GM12878 (cell line): ENCODE measurements at regions not wholly inside any gene's neighbourhood (a gene's known extent, or its start where the extent isn't known, plus 50 kb on each side); places are given as distances from the start of the nearest gene placed in this dataset.

Experiments used
- CTCF ChIP-seq, 3 experiments: IDR thresholded peaks in 2 of 3; conservative IDR thresholded peaks in 1 of 3; 2 replicates each; pipeline ENCODE4 v1.5.1; 2011; ENCODE audit warnings: low read depth in 3 of 3, low read length in 3 of 3, mild to moderate bottlenecking in 3 of 3, control low read depth in 2 of 3, moderate library complexity in 2 of 3, inconsistent platforms in 1 of 3, mixed read lengths in 1 of 3; ENCODE audit not compliant: control insufficient read depth in 2 of 3, insufficient read depth in 1 of 3; ENCODE audit errors: extremely low read depth in 1 of 3
- EP300 ChIP-seq, 2 experiments: fragments of 150-350 bp in 1 of 2; IDR thresholded peaks; 2 replicates each; pipeline ENCODE4 v1.6.1; 2011 to 2012; ENCODE audit warnings: low read depth in 2 of 2, low read length in 2 of 2, borderline replicate concordance in 1 of 2, improper control_type of control experiment in 1 of 2, inconsistent platforms in 1 of 2; ENCODE audit not compliant: control insufficient read depth in 1 of 2
- MTA3 ChIP-seq: IDR thresholded peaks from 2 replicates; pipeline ENCODE4 v1.6.1; 2012; ENCODE audit warnings: low read length, inconsistent platforms, borderline replicate concordance
- NR2C2 ChIP-seq: IDR thresholded peaks from 2 replicates; pipeline ENCODE4 v1.6.1; 2011; ENCODE audit warnings: borderline replicate concordance, low read depth; ENCODE audit not compliant: control insufficient read depth, insufficient read length
- SIN3A ChIP-seq: IDR thresholded peaks from 2 replicates; pipeline ENCODE4 v1.6.1; 2012; ENCODE audit warnings: low read depth, low read length, improper control_type of control experiment

DNA sequence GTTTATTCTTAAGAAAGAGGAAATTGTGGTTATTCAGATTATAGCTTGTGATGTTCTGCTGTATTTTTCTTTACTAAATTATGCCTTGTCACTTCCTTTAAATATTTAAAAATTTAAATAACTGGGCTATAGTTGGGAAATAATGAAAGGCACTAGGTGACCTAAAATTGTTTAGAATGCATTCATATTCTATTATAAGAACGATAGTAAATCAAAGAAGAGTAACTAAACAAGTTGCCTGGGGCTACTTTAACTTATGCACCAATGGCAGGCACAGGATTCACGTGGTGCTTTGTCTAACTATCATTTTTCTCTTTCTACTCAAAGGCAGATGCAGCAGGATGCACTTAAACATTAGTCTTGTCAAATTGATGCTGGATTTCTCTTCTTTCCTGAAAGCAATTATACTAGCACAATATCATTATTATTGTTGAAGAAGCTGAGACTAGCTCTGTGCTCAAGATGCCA lies 190.7 kb upstream of the PPFIA2 start:
- TF ChIP-seq SIN3A (no peak), CTCF (IDR thresholded peaks at IDR 0.05 in 2 of 3, conservative IDR thresholded peaks at IDR 0.05 in 1 of 3; ENCODE audit: control insufficient read depth in 2 of 3, extremely low read depth in 1 of 3, insufficient read depth in 1 of 3, low read depth in 3 of 3, low read length in 3 of 3) (no peak), NR2C2 (no peak), MTA3 (no peak), EP300 (IDR thresholded peaks at IDR 0.05; ENCODE audit: borderline replicate concordance in 1 of 2, control insufficient read depth in 1 of 2, low read depth in 2 of 2, low read length in 2 of 2) (no peak)
